HG02763 (cell line): ENCODE measurements at regions not wholly inside any gene's neighbourhood (a gene's known extent, or its start where the extent isn't known, plus 50 kb on each side); places are given as distances from the start of the nearest gene placed in this dataset.
"Not testable (repeated sequence)": the region's sequence is repeated elsewhere in the genome, so short reads cannot be mapped to it uniquely, and the experiment has no call there.

Experiments used
- ATAC-seq: cut with Tn5 transposase; IDR thresholded peaks from one replicate; pipeline ENCODE4 v1.9.1; 2021; ENCODE audit warnings: mild to moderate bottlenecking, moderate library complexity; ENCODE audit not compliant: unreplicated experiment

- ATAC-seq: no peak
Observed at GRCh38 chr9:95588724-95589588, 72.2 kb upstream of the PTCH1 start.

- ATAC-seq: no peak
Observed at GRCh38 chr9:95587021-95587964, 70.5 kb upstream of the PTCH1 start.

- ATAC-seq: no peak
Observed at GRCh38 chr9:95586326-95586725, 69.6 kb upstream of the PTCH1 start.

GRCh38 chr9:95585824-95586223 is 69.1 kb upstream of the PTCH1 start:
- no peak for ATAC-seq

GRCh38 chr9:95584176-95584575 is 67.4 kb upstream of the PTCH1 start:
- ATAC-seq: no peak

- ATAC-seq: no peak
Observed at GRCh38 chr9:95581900-95582299, 65.1 kb upstream of the PTCH1 start.

GRCh38 chr9:95580812-95581761 is 64.3 kb upstream of the PTCH1 start:
- no peak for ATAC-seq

GRCh38 chr9:95574866-95575553 is 58.2 kb upstream of the PTCH1 start:
- ATAC-seq: no peak

GRCh38 chr9:95574176-95574575 is 57.4 kb upstream of the PTCH1 start:
- ATAC-seq: no peak

GRCh38 chr9:95573463-95573862 is 56.7 kb upstream of the PTCH1 start:
- ATAC-seq: no peak

GRCh38 chr9:95572381-95573151 is 55.8 kb upstream of the PTCH1 start:
- ATAC-seq: no peak

GRCh38 chr9:95570646-95571045 is 53.9 kb upstream of the PTCH1 start:
- no peak for ATAC-seq

- no peak for ATAC-seq
Observed at GRCh38 chr9:95570150-95570549, 53.4 kb upstream of the PTCH1 start.

- not testable (repeated sequence) for ATAC-seq
Observed at GRCh38 chr9:95568735-95569134, 52.0 kb upstream of the PTCH1 start.
